Trophoblast cell (in vitro differentiated cells and primary cell): ENCODE measurements at regions not wholly inside any gene's neighbourhood (a gene's known extent, or its start where the extent isn't known, plus 50 kb on each side); places are given as distances from the start of the nearest gene placed in this dataset.

Experiments
- DNase-seq, 2 donors: peaks; one replicate each; pipeline ENCODE4 v3.0.0-alpha.2; 2016
- H2AFZ ChIP-seq: 2 replicates; pipeline ENCODE4 v1.6.1; 2013; ENCODE audit warnings: low read length, moderate library complexity, mild to moderate bottlenecking; ENCODE audit not compliant: insufficient read depth, poor library complexity
- H2AK5ac ChIP-seq: 2 replicates; pipeline ENCODE4 v1.6.1; 2013; ENCODE audit warnings: mild to moderate bottlenecking, low read length
- H2BK120ac ChIP-seq: 2 replicates; pipeline ENCODE4 v1.6.1; 2013; ENCODE audit warnings: low read length, mild to moderate bottlenecking, moderate library complexity; ENCODE audit not compliant: insufficient read depth, poor library complexity
- H2BK12ac ChIP-seq: 2 replicates; pipeline ENCODE4 v1.6.1; 2013; ENCODE audit warnings: mild to moderate bottlenecking, low read length, moderate library complexity
- H2BK5ac ChIP-seq: 2 replicates; pipeline ENCODE4 v1.6.1; 2013; ENCODE audit warnings: low read length, low read depth, moderate library complexity, mild to moderate bottlenecking; ENCODE audit not compliant: poor library complexity
- H3K14ac ChIP-seq: 2 replicates; pipeline ENCODE4 v1.6.1; 2013; ENCODE audit warnings: mild to moderate bottlenecking, low read length
- H3K18ac ChIP-seq: 2 replicates; pipeline ENCODE4 v1.6.1; 2013; ENCODE audit warnings: mild to moderate bottlenecking, low read length
- H3K23ac ChIP-seq: 2 replicates; pipeline ENCODE4 v1.6.1; 2013; ENCODE audit warnings: low read length
- H3K27ac ChIP-seq: 2 replicates; pipeline ENCODE4 v1.5.1; 2013; ENCODE audit warnings: low read depth, mild to moderate bottlenecking, inconsistent platforms, low read length, moderate library complexity
- H3K27me3 ChIP-seq: 2 replicates; pipeline ENCODE4 v1.6.1; 2013; ENCODE audit warnings: inconsistent platforms, mild to moderate bottlenecking, low read length, moderate library complexity; ENCODE audit not compliant: insufficient read depth
- H3K36me3 ChIP-seq, 2 experiments: 1 replicate in 1 of 2; 2 replicates in 1 of 2; pipeline ENCODE4 v1.6.1; 2013; ENCODE audit warnings: low read length in 2 of 2, mild to moderate bottlenecking in 2 of 2, moderate library complexity in 1 of 2; ENCODE audit not compliant: insufficient read depth in 2 of 2, control insufficient read depth in 1 of 2
- H3K4ac ChIP-seq: 2 replicates; pipeline ENCODE4 v1.6.1; 2013; ENCODE audit warnings: low read depth, mild to moderate bottlenecking, low read length, moderate library complexity
- H3K4me1 ChIP-seq, 2 experiments: 1 replicate in 1 of 2; 2 replicates in 1 of 2; pipeline ENCODE4 v1.6.1; 2013; ENCODE audit warnings: low read length in 2 of 2, mild to moderate bottlenecking in 2 of 2, moderate library complexity in 1 of 2; ENCODE audit not compliant: insufficient read depth in 2 of 2, control insufficient read depth in 1 of 2
- H3K4me2 ChIP-seq: 2 replicates; pipeline ENCODE4 v1.6.1; 2013; ENCODE audit warnings: inconsistent platforms, mild to moderate bottlenecking, low read length, moderate library complexity
- H3K4me3 ChIP-seq: 2 replicates; pipeline ENCODE4 v1.5.1; 2013; ENCODE audit warnings: mild to moderate bottlenecking, low read depth, low read length, inconsistent platforms
- H3K79me1 ChIP-seq: one replicate; pipeline ENCODE4 v1.6.1; 2013; ENCODE audit warnings: low read length
- H3K79me2 ChIP-seq: 2 replicates; pipeline ENCODE4 v1.6.1; 2013; ENCODE audit warnings: low read length, mild to moderate bottlenecking; ENCODE audit not compliant: control insufficient read depth, insufficient read depth, poor library complexity
- H3K9ac ChIP-seq: 2 replicates; pipeline ENCODE4 v1.6.1; 2013; ENCODE audit warnings: mild to moderate bottlenecking, low read length
- H3K9me3 ChIP-seq: 2 replicates; pipeline ENCODE4 v1.6.1; 2013; ENCODE audit warnings: low read depth, mild to moderate bottlenecking, control low read depth, inconsistent platforms, low read length; ENCODE audit not compliant: insufficient read depth
- H4K12ac ChIP-seq: 2 replicates; pipeline ENCODE4 v1.6.1; 2013; ENCODE audit warnings: low read depth, mild to moderate bottlenecking, low read length, moderate library complexity
- H4K8ac ChIP-seq: 2 replicates; pipeline ENCODE4 v1.6.1; 2013; ENCODE audit warnings: low read depth, mild to moderate bottlenecking, low read length, moderate library complexity
- H4K91ac ChIP-seq: one replicate; pipeline ENCODE4 v1.6.1; 2013; ENCODE audit warnings: low read depth, mild to moderate bottlenecking, low read length, moderate library complexity
- WGBS: extraction: QIAGEN DNeasy Blood & Tissue Kit; methylation state at CpG from one replicate; pipeline ENCODE4 v1.1.7; 2013; ENCODE audit warnings: missing lambda C conversion rate; ENCODE audit not compliant: insufficient read length, insufficient coverage; ENCODE audit errors: extremely low coverage; 5-methylcytosine and 5-hydroxymethylcytosine counted together

DNA sequence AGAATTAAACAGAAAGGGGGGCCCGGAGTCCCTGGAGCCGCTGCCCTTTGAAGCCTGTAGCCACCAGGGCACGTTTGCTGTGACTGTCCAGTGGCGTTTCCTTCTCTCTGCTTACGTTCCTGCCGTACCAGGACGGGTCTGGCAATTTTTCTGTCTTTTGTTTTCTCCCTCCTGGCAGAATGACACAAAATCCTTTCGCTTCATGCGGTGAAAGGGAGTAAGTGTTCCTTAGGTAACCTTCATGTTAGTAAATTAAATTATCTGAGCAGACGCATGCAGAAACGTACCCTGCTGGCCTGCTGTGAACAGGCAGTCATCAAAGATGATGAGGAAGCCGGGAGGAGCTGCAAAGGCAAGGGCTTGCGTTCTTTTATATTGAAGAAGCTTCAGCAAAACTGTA is 299.3 kb upstream of the ARGLU1 start:
- peaks cover 0 to 5% of the 10 kb centered on the region in 2 experiments for H3K4me1 ChIP-seq
- H3K79me1 ChIP-seq: peaks cover 5% of the 10 kb centered on the region
- peak overlapping the region; percentile 53 for H4K8ac ChIP-seq
- H3K36me3 ChIP-seq: no peaks in the 10 kb centered on the region
- H2AK5ac ChIP-seq: no peak overlapping the region
- H3K23ac ChIP-seq: no peak overlapping the region
- peak overlapping the region; percentile 40 for H3K14ac ChIP-seq
- no peaks in the 10 kb centered on the region for H3K79me2 ChIP-seq
- H3K9ac ChIP-seq: no peak overlapping the region
- H3K27ac ChIP-seq: no peak overlapping the region
- H3K18ac ChIP-seq: no peak overlapping the region
- H3K9me3 ChIP-seq: no peaks in the 10 kb centered on the region
- H3K4ac ChIP-seq: no peak overlapping the region
- H3K27me3 ChIP-seq: no peaks in the 10 kb centered on the region
- no CpG with 5 or more reads among the region's 13 CpGs for WGBS
- H2BK120ac ChIP-seq: no peak overlapping the region
- no peak overlapping the region for H4K12ac ChIP-seq
- H2BK12ac ChIP-seq: peak overlapping the region; percentile 8
- H4K91ac ChIP-seq: peak overlapping the region; percentile 32
- H2BK5ac ChIP-seq: no peak overlapping the region
- H3K4me2 ChIP-seq: no peak overlapping the region
- no peak overlapping the region for H3K4me3 ChIP-seq
- H2AFZ ChIP-seq: peak overlapping the region; percentile 23
- DNase-seq: peak in 1 of 2 donors; percentile 58

- Histone ChIP-seq H3K4me1 (peaks cover 2 to 7% of the 10 kb centered on the region in 2 experiments), H2BK12ac (no peak overlapping the region), H2BK120ac (no peak overlapping the region), H3K27me3 (no peaks in the 10 kb centered on the region), H3K18ac (no peak overlapping the region), H3K4me2 (no peak overlapping the region), H3K79me1 (peaks cover 11% of the 10 kb centered on the region), H2AFZ (no peak overlapping the region), H3K9me3 (no peaks in the 10 kb centered on the region), H4K12ac (no peak overlapping the region), H4K91ac (no peak overlapping the region), H3K23ac (no peak overlapping the region), H3K9ac (no peak overlapping the region), H2BK5ac (no peak overlapping the region), H3K27ac (no peak overlapping the region), H3K79me2 (no peaks in the 10 kb centered on the region), H3K36me3 (no peaks in the 10 kb centered on the region), H4K8ac (no peak overlapping the region), H2AK5ac (no peak overlapping the region), H3K4me3 (no peak overlapping the region), H3K4ac (no peak overlapping the region), H3K14ac (no peak overlapping the region)
- WGBS: no CpG with 5 or more reads among the region's 3 CpGs
- peak; percentile 23 to 81 for DNase-seq
These were observed 297.9 kb upstream of the ARGLU1 start for GRCh38 chr13:106865716-106866440.

DNA sequence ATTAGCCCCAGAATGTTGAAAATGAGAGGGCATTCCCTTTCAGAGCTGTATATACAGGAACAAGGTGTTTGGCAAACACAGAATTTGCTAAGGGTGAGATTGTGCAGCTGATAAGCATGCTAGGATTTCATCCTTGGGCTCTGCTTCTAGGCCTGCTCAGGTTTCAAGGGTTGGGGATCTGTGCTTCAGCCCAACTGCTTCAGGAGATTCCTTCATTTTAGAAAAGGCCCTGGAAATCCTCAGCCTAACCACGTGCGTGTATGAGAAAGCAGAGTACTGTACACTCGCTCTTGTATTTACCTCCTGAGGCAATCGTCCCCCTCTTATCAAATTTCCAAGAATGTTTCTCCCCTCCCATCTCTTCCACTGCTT is 291.6 kb upstream of the ARGLU1 start:
- Histone ChIP-seq H2AK5ac (no peak overlapping the region), H3K36me3 (no peaks in the 10 kb centered on the region), H3K9ac (no peak overlapping the region), H3K79me2 (no peaks in the 10 kb centered on the region), H3K9me3 (no peaks in the 10 kb centered on the region), H3K27me3 (no peaks in the 10 kb centered on the region), H3K4ac (no peak overlapping the region), H2BK12ac (no peak overlapping the region), H3K14ac (no peak overlapping the region), H3K4me1 (peaks cover 6 to 9% of the 10 kb centered on the region in 2 experiments), H3K27ac (peak overlapping the region; percentile 91), H2BK5ac (peak overlapping the region; percentile 50), H4K91ac (no peak overlapping the region), H2AFZ (no peak overlapping the region), H3K23ac (no peak overlapping the region), H3K18ac (no peak overlapping the region), H2BK120ac (no peak overlapping the region), H4K12ac (no peak overlapping the region), H4K8ac (no peak overlapping the region), H3K79me1 (peaks cover 16% of the 10 kb centered on the region), H3K4me3 (no peak overlapping the region), H3K4me2 (peak overlapping the region; percentile 50)
- no CpG with 5 or more reads among the region's 4 CpGs for WGBS
- peak; percentile 64 to 82 for DNase-seq

- Histone ChIP-seq H4K8ac (no peak overlapping the region), H2AFZ (no peak overlapping the region), H3K27me3 (no peaks in the 10 kb centered on the region), H3K27ac (peak overlapping the region; percentile 91), H3K4me1 (peaks cover 6 to 9% of the 10 kb centered on the region in 2 experiments), H3K36me3 (no peaks in the 10 kb centered on the region), H2BK120ac (no peak overlapping the region), H2BK12ac (no peak overlapping the region), H3K4ac (no peak overlapping the region), H3K79me1 (peaks cover 16% of the 10 kb centered on the region), H3K9me3 (no peaks in the 10 kb centered on the region), H3K4me2 (peak overlapping the region; percentile 50), H2BK5ac (peak overlapping the region; percentile 50), H3K4me3 (no peak overlapping the region), H4K12ac (no peak overlapping the region), H3K18ac (no peak overlapping the region), H3K79me2 (no peaks in the 10 kb centered on the region), H3K9ac (no peak overlapping the region), H3K23ac (no peak overlapping the region), H2AK5ac (no peak overlapping the region), H3K14ac (no peak overlapping the region), H4K91ac (no peak overlapping the region)
- WGBS: no CpG with 5 or more reads among the region's 12 CpGs
- DNase-seq: peak; percentile 36 to 62
These were observed 291.1 kb upstream of the ARGLU1 start for GRCh38 chr13:106858903-106859532.
